HT-29 (cell line): ENCODE measurements at regions not wholly inside any gene's neighbourhood (a gene's known extent, or its start where the extent isn't known, plus 50 kb on each side); places are given as distances from the start of the nearest gene placed in this dataset.
"Not testable (repeated sequence)": the region's sequence is repeated elsewhere in the genome, so short reads cannot be mapped to it uniquely, and the experiment has no call there.

Experiments
- DNase-seq: peaks from one replicate; pipeline ENCODE4 v3.0.0-alpha.2; 2015; ENCODE audit warnings: low spot score

DNA sequence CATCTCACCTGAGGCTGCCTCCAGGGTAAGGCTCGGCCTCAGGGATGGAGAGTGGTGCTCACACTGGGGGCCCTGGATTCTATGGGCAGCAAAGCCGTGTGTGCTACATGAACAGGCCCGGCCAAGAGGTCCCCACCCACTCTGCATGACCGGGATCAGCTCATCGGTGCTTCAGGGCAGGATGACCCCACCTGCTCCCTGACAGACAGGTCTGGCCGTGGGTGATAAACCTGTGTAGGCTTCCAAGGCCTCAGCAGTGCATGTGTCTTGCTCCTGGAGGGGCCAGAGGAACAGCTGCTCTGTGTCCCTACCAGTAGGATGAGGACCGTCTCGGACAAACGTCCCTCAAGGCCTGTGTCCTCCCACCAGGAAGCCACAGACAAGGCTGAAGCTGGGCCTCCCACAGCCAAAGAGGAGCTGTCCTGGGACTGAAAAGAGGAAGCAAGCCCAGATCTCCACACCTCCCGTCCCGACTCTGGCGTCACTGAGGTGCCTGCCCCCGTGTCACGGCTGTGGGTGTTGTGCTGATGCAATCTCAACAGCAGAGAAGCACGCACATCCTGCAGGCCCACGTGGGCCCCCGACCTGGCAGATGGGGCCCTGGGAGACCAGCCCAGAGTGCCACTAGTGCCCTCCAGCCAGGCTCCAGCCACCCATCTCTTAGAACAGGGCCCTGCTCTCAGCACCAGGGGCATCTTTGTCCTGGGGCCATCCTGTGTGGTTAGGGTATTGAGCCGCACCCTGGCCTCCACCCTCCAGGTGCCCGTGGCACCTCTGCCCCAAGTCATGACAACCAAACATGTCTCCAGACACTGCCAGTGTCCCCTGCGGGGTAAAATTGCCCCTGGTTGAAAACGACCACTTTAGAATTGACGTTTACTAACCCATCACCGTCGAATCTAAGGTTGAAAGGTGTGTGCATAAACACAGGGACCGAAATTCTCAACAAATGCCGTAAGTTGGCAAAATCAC lies 5455.9 kb upstream of the TPTE start:
- not testable (repeated sequence) for DNase-seq

- not testable (repeated sequence) for DNase-seq
Measured at GRCh38 chr21:5066682-5067251, 5454.6 kb upstream of the TPTE start.

DNA sequence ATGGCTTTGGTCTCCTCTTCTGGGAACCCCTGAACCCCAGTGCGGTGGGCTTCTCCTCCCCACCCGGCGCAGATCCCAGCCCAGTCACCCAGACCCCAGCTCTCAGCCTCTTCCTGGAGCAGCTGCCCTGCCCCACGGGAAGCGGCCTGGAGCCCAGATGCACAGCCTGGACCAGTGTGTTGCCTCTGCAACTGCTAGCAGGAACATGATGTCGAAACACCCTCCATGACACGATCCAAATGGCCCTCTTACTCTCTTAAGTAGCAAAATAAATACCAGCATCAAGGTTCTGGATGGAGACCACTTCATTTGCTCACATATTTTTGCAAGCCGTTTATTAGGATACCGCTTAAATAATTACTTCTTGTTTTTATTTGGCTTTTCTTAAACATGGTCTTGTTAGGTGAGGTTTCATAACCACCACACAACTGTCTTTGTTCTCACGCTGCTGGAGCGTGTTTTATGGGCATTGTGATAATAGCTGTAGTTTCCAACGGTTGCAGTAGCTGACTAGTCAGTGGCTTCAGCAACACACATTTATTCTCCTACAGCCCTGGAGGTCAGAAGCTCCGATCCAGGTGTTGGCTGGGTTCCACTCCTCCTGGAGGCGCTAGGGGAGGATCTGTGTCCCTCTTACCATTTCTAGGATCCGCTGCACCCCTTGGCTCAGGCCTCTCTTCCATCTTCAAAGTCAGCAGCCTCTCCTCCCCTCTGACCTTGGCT lies 5453.9 kb upstream of the TPTE start:
- DNase-seq = not testable (repeated sequence)

DNA sequence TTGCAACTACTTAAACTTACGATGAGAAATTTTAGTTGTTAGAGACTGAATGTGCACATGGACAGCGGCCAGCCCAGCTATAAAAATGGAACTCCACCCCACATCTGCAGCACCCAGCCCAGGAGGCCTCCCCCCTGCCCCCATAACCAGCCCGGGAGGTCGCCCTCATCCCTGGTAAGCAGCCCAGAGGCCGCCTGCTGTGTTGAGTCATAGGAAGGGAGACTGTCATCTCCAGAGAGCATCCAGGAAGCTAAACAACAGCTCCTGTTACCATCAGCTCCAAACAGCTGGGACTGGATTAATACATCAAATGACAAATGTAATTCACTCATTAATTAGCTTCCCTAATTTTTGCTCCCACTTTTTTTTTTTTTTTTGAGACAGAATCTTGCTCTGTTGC lies 5452.7 kb upstream of the TPTE start:
- not testable (repeated sequence) for DNase-seq

DNA sequence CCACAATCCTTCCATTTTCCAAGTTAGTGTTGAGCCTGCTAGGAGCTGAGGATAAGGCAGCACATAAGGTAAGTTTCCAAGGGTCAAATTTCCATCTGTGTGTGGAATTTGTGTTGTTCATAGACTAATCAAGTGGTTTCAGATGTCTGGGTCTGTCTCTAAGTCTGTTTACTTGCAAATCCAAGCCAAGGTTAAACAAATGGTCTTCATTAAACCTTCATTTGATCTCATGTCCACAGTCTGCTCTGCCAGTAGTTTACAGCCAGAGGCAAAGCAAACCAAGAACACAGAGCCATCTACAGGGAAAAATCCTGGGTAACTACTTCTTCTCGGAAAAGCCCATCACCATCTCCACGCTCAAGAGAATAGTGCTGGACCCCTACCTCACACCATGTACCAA lies 5450.2 kb upstream of the TPTE start:
- DNase-seq = not testable (repeated sequence)

DNA sequence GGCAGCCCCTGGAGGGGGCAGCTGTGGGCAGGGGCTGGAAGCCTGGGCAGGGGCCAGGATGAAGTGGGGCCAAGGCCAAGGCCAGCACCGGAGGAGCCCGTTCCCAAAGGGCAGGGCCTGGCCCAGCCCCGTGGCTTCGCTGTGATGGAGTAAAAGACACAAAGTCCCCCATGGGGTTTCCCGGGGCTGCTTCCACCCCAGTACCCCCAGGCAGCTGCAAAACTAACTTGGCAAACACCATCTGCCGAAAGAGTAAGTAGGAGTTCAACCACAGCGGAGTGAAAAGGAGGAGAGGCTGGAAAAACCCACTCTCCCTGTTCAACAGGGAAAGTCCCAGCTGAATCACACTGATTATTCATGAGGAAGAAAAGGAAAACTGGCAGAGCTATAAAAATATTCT lies 5444.5 kb upstream of the TPTE start:
- not testable (repeated sequence) for DNase-seq

GRCh38 chr21:5079361-5079760 lies 5442.0 kb upstream of the TPTE start:
- DNase-seq = not testable (repeated sequence)

DNA sequence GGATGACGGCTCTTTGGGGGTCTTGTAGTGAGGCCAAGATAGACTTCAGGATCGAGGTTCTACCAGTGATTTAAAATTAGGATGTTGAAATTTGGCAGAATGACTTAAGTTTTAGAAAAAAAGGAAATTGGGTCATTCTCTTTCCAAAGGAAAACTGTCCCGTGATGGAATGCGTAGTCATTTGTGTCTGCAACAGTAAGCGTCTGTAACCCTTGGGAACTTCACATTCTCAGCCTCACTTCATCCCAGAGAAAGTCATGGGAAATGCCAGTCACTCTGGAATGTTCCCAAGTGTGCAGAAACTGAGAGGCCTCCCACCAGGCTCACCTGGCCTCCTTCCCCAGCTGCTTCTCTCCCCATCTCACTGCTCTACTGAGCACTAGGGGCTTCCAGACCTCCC lies 5441.4 kb upstream of the TPTE start:
- not testable (repeated sequence) for DNase-seq

DNA sequence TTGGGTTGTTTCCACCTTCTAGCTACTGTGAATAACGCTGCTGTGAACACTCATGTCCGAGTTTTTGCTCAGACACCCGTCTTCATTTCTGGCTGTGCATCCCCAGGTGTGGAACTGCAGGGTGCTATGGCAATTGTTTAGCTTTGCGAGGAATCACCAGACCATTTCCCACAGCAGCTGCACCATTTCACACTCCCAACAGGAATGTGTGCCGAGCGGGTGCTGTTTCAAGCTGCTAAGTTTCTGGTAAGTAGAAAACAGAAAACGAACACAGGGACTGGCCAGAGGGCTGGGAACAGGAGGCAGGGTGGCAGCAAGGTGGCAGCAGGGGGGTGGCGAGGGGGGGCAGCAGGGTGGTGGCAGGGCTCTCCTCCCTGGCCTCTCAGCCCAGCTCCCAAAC lies 5437.1 kb upstream of the TPTE start:
- not testable (repeated sequence) for DNase-seq

DNA sequence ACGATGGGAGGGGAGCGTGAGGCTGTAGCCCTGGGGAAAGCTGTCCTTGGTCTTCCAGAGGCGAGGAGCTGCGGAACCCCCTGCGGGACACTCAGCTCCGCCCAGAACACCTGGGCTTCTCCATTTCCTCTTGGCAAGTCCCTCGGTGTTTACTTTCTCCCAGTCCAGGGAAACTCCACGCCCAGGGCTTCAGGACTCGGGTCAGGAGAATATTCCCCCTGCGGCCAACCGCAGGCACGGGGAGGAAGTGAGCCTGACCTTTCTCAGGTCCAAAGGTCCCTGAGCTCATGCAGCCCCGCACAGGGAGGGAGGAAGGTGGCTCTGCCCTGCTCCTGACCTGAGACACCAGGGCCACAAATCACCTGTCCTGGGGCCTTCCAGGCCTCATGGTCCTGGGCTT lies 5435.9 kb upstream of the TPTE start:
- DNase-seq = not testable (repeated sequence)

DNA sequence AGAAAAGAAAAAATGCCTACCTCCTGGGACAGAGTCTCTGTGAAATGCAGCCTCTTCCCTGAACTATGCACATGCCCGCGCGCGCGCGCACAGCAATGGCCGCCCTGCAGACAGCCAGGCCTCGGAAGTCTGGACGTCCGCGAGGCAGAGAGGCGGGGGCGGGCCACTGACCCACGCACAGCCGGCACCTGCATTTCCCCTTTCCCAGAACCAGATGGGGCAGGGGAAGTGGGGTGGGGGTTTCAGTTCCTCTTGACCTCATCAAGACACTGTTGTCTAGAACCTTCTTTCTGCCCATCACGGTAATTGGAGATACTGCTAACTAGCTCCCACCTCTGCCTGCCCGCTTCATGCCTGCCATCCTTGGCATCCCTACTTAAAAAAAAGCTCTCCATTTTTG lies 5435.0 kb upstream of the TPTE start:
- not testable (repeated sequence) for DNase-seq

DNA sequence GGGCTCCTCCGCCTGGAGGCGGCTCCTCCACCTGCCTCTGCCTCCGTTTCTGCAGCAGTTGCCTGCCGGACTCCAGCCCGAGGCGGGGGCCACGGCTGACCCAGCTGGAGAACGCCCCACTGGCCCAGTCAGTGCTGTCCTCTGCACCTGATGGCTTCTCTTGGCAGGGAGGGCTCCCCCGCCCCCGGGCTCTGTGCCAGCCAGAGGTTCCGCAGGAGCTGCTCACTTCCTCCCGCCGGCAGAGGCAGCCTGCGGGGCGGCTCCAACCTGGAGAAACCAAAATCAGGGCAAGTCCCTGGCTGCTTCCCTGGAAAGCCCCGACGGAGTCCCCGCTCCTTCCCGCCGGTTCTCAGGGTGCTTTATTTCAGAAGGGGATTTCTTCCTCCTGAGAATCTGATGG lies 5432.6 kb upstream of the TPTE start:
- DNase-seq = not testable (repeated sequence)

DNA sequence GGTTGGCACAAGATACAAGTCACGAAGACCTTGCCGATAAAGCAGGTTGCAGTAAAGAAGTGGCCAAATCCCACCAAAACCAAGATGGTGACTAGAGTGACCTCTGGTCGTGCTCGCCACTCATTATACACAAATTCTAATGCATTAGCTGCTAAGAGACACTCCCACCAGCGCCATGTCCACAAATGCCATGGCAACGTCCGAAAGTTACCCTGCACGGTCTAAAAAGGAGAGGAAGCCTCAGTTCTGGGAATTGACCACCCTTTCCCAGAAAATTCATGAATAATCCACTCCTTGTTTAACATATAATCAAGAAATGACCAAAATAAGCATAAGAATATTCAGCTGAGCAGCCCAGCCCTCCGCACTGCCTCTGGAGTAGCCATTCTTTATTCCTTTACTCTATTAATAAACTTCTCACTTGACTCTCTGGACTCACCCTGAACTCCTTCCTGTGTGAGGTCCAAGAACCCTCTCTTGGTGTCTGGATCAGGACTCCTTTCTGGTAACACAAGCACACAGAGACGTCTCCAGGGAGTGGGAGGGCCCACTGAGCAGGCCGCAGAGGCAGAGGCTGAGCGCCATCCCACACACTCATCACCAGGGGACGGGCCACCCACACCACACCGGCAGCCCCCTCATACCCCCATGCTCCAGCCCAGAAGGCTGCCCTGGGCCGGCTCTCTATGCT lies 5431.8 kb upstream of the TPTE start:
- DNase-seq = not testable (repeated sequence)

- not testable (repeated sequence) for DNase-seq
Measured at GRCh38 chr21:5090132-5091079, 5431.0 kb upstream of the TPTE start.

- not testable (repeated sequence) for DNase-seq
Measured at GRCh38 chr21:5091274-5091673, 5430.1 kb upstream of the TPTE start.

DNA sequence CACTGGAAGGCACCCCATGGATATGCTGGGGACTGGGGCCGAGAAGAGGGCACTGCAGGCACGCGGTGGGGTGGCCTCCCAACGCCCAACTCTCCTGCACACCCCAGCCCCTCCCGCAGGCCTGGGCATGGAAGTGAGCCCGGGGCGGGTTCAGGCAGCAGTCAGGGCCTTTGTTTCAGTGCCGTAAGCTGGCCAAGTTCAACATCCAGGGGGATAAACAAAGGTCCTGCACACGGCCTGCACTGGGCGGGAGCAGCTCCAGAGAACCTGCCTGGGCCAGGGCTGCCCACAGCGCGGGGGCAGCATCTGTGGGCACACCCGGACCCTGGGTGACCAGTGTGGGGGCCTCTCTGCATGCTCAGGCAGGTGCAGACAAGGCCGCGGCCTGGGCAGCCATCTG lies 5425.8 kb upstream of the TPTE start:
- DNase-seq = not testable (repeated sequence)

GRCh38 chr21:5098010-5098743 lies 5423.2 kb upstream of the TPTE start:
- not testable (repeated sequence) for DNase-seq

DNA sequence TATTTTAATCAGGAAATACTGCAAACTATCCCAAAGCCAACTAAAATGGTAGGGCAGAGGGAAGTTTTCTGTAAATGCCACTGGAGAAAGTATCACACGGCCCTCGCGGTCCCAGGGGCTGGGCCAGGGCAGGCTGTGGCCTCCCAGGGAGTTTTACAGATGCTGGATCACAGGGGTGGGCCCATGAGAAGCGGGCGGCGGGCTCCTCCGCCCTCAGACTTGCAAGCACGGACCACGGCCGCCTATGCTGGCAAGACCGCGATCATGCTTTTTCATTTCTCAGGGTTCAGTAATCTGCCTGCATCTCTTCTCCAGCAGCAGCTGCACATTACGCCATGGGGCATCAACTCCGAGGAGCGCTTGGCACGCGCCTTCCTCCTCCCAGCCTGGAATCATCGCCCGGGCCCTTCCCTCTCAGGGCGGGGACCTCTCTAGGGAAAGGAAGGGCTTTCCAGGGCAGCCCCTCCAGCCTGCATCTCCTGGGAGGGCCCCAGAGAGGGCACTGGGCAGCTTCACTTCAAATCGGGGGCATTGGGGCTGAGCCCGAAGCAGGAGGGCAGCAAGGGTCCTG lies 5420.7 kb upstream of the TPTE start:
- DNase-seq = not testable (repeated sequence)

DNA sequence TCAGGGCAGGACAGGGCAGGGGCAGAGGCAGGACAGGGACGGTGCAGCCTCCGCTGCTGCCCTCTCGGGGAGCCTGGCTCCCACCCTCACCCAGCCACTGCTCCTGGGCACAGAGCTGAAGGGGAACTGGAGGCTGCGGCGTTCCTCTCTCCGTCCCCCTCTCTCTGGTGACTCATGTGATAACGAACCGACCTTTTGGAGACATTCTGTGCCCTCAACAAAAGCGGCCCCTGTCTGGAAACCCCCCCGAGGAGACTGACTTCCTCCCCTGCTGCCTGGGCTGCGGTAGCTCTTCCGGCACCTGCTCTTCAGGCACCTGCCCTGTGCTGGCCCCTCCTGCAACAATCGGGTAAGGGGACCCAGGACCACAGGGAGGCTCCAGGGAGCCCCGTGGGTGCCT lies 5419.6 kb upstream of the TPTE start:
- DNase-seq = peak; percentile 0
